SHP77 (cell line): ENCODE measurements at regions not wholly inside any gene's neighbourhood (a gene's known extent, or its start where the extent isn't known, plus 50 kb on each side); places are given as distances from the start of the nearest gene placed in this dataset.
"Not testable (repeated sequence)": the region's sequence is repeated elsewhere in the genome, so short reads cannot be mapped to it uniquely, and the experiment has no call there.

Experiments
- DNase-seq, 2 experiments: peaks; one replicate each; lab custom pipeline; 2025; lab: John Stamatoyannopoulos, UW

DNA sequence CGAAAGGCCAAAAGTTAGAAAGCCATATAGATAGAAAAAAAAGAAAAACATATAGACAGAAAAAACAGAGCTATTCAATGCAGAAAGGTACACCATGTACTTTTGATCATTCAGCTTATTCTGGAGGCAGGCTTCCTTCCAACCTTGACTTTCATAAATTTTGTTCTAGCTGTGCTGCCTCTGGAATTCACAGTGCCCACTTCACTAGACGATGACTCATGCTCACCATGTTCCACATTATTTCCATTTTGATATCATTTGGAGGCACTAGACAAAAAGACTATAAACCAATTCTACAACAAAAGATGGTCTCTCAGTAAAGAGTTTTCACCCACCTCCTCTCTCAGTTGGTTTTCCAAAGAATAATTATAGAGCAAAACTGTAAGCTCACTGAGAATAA lies 229.0 kb upstream of the IPO5 start:
- no peak for DNase-seq

- no peak for DNase-seq
These were observed 226.7 kb upstream of the IPO5 start for GRCh38 chr13:97726664-97727280.

GRCh38 chr13:97727991-97728390 lies 225.5 kb upstream of the IPO5 start:
- DNase-seq: no peak

- DNase-seq: no peak
These were observed 217.0 kb upstream of the IPO5 start for GRCh38 chr13:97736436-97736835.

DNA sequence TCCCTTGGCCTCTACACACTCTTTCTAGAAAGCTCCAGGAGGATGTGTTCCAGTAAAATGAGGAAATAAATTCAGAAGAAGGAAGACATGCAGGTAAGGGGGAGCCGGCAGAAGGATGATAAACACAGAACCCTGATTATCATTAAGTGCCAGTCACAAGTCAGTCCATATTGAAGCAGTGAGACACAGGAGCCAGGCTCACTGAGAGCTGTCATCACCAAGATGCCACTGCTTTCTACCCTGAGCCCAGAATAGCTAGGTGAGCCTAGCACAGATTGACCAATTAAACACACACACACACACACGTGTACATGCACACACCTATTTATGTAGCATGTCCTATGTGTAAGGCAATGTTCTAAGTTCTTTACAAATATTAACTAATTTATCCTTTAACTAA lies 211.4 kb upstream of the IPO5 start:
- DNase-seq: no peak

DNA sequence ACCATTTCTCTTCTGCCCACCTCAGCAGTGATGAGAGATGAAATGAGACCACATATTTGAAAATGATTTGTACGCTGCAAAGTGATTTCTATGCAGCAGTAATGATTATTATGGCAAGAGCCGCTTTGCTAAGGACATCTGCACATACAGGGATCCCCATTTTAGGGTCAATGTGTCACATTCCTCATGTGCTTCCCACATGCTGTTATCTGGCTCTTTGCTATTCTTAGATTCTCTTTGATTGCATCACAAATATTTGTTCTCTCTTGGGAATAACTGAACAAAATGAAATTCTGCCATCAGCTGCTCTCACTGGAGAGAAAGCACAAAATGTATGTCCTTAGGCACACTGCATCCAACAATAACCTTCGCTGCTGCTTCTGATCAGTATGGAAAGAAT lies 209.5 kb upstream of the IPO5 start:
- no peak for DNase-seq

DNA sequence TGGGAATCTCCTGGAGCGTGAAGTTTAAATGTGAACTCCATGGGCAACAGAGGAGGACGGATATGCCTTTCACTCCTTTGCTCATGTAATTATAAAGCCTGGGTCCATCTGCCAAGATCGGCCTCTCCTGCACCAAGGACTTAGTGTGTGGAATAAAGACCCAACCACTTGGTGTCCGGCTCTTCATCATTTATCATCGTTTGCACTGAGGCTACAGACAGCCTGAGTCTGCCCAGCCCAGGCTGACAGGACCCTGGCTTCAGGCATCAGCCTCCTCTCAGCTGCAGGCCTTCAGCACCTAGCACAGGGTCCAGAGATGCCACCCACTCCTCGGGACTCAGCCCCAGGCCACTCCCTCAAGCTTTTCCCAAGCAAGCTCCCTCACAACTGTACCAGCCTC lies 206.8 kb upstream of the IPO5 start:
- no peak for DNase-seq

DNA sequence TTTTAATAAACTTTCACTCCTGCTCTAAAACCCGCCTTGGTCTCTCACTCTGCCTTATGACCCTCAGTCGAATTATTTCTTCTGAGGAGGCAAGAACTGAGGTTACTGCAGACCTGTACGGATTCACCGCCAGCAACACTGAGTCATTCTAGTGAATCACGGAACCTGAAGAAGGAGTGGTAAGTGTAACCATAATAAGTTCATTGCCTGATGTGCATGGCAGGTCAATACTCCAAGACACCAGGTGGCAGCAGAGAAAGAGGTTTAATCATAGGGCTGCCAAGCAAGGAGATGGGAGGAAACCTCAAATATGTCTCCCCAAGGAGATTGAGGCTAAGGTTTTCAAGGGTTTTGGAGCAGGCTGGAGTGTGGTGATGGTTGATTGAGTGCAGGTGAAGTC lies 204.3 kb upstream of the IPO5 start:
- no peak for DNase-seq

DNA sequence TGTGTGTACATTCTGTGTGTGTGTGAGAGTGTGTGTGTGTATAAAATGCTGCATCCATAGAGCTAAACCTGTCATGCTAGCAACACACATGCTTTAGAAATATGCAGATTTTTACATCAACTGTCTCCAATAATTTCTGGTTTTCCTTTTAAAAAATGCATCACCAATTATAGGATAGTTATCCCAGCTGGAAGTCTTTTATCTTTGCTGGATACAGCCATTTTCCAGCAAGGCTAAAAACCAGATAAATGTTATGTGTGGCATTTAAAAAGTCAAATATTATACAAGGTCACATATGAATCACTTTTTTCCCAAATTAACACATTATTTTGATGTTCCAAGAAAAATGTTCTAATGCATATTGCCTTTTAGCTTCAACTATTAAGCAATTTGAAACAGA lies 202.0 kb upstream of the IPO5 start:
- no peak for DNase-seq

GRCh38 chr13:97752961-97753668 lies 200.4 kb upstream of the IPO5 start:
- no peak for DNase-seq

DNA sequence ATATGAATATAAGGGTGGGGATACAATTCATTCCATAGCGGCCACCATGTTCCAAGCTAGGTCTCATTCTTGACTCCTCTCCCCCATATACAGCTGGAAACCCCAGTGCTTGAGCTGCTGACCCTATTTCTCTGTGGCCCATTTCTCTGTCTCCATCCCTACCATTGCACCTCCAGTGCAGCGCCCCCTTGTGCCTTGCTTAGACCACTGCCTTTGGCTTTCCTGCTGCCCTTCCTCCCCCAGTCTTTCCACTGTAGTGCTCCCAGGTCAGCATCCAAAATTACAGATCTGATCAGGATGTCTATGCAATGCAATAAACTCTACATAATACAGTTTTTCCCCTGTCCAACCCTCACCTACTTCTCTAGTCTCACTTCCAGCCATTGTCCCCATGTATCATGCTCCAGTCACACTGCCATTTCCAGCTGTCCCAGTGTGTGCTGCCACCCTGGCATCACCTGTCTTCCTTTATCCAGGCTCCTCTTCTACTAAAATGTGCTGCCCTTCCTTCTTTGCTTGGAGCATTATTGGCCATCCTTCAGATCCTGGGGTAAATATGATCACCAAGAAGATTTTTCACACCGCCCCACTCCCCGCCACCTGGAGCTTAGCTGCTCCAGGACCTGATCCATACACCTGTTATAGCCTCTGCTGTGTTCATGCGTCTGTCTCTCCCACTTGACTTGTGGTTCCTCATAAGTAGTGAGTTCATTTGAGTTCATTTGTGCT lies 199.4 kb upstream of the IPO5 start:
- no peak for DNase-seq

GRCh38 chr13:97757807-97758206 lies 195.7 kb upstream of the IPO5 start:
- DNase-seq: no peak

- no peak for DNase-seq
These were observed 195.2 kb upstream of the IPO5 start for GRCh38 chr13:97758317-97758716.

- no peak for DNase-seq
These were observed 191.5 kb upstream of the IPO5 start for GRCh38 chr13:97761796-97762540.

DNA sequence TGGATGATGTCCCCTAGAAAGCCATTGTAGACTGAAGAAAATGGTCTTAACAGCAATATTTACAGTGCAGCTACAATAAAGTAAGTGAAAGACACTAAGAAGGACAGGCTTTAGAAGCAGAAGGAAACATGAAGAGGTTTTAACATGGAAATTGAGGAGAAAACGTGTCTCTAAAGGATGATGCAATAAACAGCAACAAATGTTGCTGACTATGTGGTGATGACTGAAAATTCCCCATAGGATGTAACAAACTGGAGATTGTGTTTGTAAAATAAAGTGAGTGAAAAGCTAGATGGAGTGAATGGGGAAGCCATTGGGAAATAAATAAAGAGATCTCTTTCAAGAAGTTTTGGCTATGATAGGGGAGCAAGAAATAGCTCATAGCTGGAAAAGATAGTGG lies 186.7 kb upstream of the IPO5 start:
- no peak for DNase-seq

DNA sequence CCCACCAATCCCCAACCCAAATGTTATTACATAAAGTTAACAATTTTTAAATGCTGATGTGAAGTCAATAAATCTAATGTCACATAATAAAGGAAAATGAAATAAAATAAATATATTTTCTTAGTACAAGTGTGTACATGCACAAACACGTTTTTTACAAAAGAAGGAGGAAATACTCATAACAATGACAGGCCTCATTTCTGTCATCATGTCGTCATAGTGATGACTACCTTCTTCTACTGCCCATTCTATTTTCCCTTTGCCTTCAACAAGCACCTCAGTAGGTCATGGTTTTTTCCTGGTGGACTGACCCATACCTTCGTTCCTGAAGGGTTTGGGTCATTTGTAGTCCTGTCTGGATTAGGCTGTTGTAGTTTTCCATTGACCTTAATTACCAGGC lies 185.3 kb upstream of the IPO5 start:
- DNase-seq: no peak

- DNase-seq: not testable (repeated sequence)
These were observed 183.2 kb upstream of the IPO5 start for GRCh38 chr13:97770231-97770630.

DNA sequence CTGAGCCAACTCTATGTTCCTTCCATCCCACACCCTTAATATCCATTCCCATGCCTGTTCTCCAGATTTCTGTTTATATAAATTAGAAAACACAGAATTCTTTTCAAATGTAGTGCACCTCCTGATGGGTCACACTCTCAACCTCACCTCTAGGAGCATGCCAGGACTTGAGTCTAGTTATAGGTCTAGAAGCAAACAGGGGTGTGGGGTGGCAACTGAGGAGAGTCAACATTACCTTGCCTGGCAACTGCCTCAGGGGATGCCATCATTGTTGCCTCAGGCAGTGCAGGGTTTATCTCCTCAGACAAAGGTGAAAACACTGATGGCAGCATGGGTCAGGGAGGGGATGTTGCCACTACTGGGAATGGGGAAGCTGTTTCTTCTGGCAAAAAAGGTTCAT lies 181.0 kb upstream of the IPO5 start:
- DNase-seq: not testable (repeated sequence)

GRCh38 chr13:97774391-97775100 lies 178.9 kb upstream of the IPO5 start:
- DNase-seq: not testable (repeated sequence)

GRCh38 chr13:97780486-97780885 lies 173.0 kb upstream of the IPO5 start:
- no peak for DNase-seq

DNA sequence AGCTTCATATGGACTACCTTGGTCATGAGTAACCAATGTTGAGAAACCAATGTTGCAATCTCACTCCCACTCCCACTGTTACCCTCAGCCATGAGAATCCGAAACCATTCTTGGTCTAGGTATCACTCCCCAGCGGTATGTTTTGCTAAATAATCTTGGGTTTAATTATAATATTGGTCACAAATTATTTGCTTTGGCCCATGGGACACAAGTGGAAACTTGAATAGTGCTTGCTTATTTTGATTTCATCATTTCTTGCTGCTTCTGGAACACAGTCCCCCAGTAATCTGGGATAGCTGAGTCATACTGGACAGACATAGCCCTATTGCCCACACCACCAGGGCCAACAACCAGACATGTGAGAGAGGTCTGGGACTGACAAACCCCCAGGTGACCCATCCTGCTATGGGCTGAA lies 171.6 kb upstream of the IPO5 start:
- no peak for DNase-seq

- no peak for DNase-seq
These were observed 167.0 kb upstream of the IPO5 start for GRCh38 chr13:97786510-97786909.
